Gastroesophageal sphincter (tissue), 3 donors: ENCODE measurements at regions not wholly inside any gene's neighbourhood (a gene's known extent, or its start where the extent isn't known, plus 50 kb on each side); places are given as distances from the start of the nearest gene placed in this dataset.

Experiments used
- EP300 ChIP-seq: sonication (generic); formaldehyde crosslinking; IDR thresholded peaks from one replicate; pipeline ENCODE4 v1.6.1; 2017; ENCODE audit warnings: antibody characterized with exemption, mild to moderate bottlenecking
- POLR2A ChIP-seq, 2 donors: fragments of 450-650 bp; IDR thresholded peaks; one replicate each; pipeline ENCODE4 v1.6.1; 2017; ENCODE audit warnings: antibody characterized with exemption in 2 of 2, mild to moderate bottlenecking in 2 of 2, moderate library complexity in 1 of 2
- TF ChIP-seq, protein P1 (sequence below), 4 experiments: fragments of 200-600 bp in 2 of 4; fragments of 450-650 bp in 2 of 4; sonication (generic) in 1 of 4; IDR thresholded peaks; one replicate each; pipeline ENCODE4 v1.5.1; 2017 to 2019; ENCODE audit warnings: antibody characterized with exemption in 4 of 4, mild to moderate bottlenecking in 2 of 4, moderate library complexity in 2 of 4

DNA sequence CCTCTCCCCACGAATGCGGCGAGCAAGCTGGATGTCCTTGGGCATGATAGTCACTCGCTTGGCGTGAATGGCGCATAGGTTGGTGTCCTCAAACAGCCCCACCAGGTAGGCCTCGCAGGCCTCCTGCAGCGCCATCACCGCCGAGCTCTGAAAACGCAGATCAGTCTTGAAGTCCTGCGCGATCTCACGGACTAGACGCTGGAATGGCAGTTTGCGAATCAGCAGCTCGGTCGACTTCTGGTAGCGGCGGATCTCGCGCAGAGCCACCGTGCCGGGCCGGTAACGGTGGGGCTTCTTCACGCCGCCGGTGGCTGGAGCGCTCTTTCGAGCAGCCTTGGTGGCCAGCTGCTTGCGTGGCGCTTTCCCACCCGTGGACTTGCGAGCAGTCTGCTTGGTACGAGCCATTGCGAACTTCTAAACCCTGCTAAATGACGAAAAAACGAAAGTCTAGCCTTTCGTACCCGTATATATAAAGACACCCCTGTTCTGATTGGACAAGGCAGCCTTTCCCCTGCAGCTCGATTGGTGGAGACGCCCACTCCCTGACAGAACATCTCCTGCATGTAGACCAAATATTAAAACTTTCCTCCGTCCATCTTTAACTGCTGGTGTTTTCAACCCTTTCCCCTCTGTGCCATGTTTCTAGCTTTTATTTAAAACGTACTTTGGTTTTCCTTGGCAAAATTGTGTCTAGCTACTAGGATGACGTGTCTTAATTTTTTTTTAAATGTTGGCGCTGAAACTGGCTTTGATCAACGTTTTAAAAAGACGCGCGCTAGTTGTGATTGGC lies 109.8 kb downstream of the HFE start:
- TF ChIP-seq, protein P1, sequence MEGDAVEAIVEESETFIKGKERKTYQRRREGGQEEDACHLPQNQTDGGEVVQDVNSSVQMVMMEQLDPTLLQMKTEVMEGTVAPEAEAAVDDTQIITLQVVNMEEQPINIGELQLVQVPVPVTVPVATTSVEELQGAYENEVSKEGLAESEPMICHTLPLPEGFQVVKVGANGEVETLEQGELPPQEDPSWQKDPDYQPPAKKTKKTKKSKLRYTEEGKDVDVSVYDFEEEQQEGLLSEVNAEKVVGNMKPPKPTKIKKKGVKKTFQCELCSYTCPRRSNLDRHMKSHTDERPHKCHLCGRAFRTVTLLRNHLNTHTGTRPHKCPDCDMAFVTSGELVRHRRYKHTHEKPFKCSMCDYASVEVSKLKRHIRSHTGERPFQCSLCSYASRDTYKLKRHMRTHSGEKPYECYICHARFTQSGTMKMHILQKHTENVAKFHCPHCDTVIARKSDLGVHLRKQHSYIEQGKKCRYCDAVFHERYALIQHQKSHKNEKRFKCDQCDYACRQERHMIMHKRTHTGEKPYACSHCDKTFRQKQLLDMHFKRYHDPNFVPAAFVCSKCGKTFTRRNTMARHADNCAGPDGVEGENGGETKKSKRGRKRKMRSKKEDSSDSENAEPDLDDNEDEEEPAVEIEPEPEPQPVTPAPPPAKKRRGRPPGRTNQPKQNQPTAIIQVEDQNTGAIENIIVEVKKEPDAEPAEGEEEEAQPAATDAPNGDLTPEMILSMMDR (IDR thresholded peaks at IDR 0.05): peak in 1 of 4 experiments; percentile 2
- TF ChIP-seq EP300 (no peak), POLR2A (IDR thresholded peaks at IDR 0.05) (peak; percentile 90 to 94)
